Endothelial cell of umbilical vein (primary cell): ENCODE measurements at regions not wholly inside any gene's neighbourhood (a gene's known extent, or its start where the extent isn't known, plus 50 kb on each side); places are given as distances from the start of the nearest gene placed in this dataset.

Source experiments
- CTCF ChIP-seq, 2 donors: IDR thresholded peaks; 1 replicate in 1 of 2; 2 replicates in 1 of 2; pipeline ENCODE4 v1.5.1; 2011; ENCODE audit warnings: low read length in 2 of 2, mild to moderate bottlenecking in 2 of 2, moderate library complexity in 2 of 2, control low read depth in 1 of 2, inconsistent platforms in 1 of 2, low read depth in 1 of 2; ENCODE audit not compliant: insufficient read depth in 1 of 2; ENCODE audit errors: extremely low read depth in 1 of 2
- EZH2 ChIP-seq: IDR thresholded peaks from 2 replicates; pipeline ENCODE4 v1.6.1; 2012; ENCODE audit warnings: borderline replicate concordance, low read depth, mild to moderate bottlenecking, moderate library complexity, low read length, inconsistent platforms; ENCODE audit not compliant: severe bottlenecking
- FOS ChIP-seq: IDR thresholded peaks from 2 replicates; pipeline ENCODE4 v1.6.1; 2011; ENCODE audit warnings: mild to moderate bottlenecking, low read length, moderate library complexity, borderline replicate concordance; ENCODE audit not compliant: insufficient read depth
- GATA2 ChIP-seq: IDR thresholded peaks from 2 replicates; pipeline ENCODE4 v1.7.0; 2011; ENCODE audit warnings: low read depth, mild to moderate bottlenecking, moderate library complexity, mixed read lengths, low read length; ENCODE audit not compliant: insufficient read length, insufficient read depth
- JUN ChIP-seq: IDR thresholded peaks from 2 replicates; pipeline ENCODE4 v1.6.1; 2011; ENCODE audit warnings: borderline replicate concordance, low read depth; ENCODE audit not compliant: insufficient read length, insufficient read depth
- MYC ChIP-seq: IDR thresholded peaks from one replicate; pipeline ENCODE4 v1.6.1; 2011; ENCODE audit warnings: mild to moderate bottlenecking, low read depth, low read length
- POLR2A ChIP-seq: IDR thresholded peaks from 2 replicates; pipeline ENCODE4 v1.6.1; 2012; ENCODE audit warnings: low read depth, mild to moderate bottlenecking, control low read depth, low read length
- POLR2AphosphoS5 ChIP-seq: IDR thresholded peaks from 2 replicates; pipeline ENCODE4 v1.6.1; 2012; ENCODE audit warnings: low read depth, mild to moderate bottlenecking, control low read depth, low read length, moderate library complexity; ENCODE audit not compliant: insufficient read depth
- TF ChIP-seq, protein P1 (sequence below): IDR thresholded peaks from 2 replicates; pipeline ENCODE4 v1.6.1; 2011; ENCODE audit not compliant: insufficient read depth, insufficient read length

- TF ChIP-seq POLR2A (no peak), CTCF (IDR thresholded peaks at IDR 0.05; ENCODE audit: extremely low read depth in 1 of 2, insufficient read depth in 1 of 2, low read depth in 1 of 2, low read length in 2 of 2) (no peak), POLR2AphosphoS5 (no peak), EZH2 (no peak), MYC (no peak), GATA2 (no peak), FOS (no peak), JUN (no peak)
- TF ChIP-seq, protein P1, sequence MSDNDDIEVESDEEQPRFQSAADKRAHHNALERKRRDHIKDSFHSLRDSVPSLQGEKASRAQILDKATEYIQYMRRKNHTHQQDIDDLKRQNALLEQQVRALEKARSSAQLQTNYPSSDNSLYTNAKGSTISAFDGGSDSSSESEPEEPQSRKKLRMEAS, result no peak
Observed at GRCh38 chr12:43602738-43603137, 50.7 kb upstream of the ADAMTS20 start.
